GM21529 (cell line): ENCODE measurements at regions not wholly inside any gene's neighbourhood (a gene's known extent, or its start where the extent isn't known, plus 50 kb on each side); places are given as distances from the start of the nearest gene placed in this dataset.
A peak's percentile ranks its signal among the peaks of the same experiment; 100 is the strongest.
"Not testable (repeated sequence)": the region's sequence is repeated elsewhere in the genome, so short reads cannot be mapped to it uniquely, and the experiment has no call there.

Experiments
- ATAC-seq: cut with Tn5 transposase; IDR thresholded peaks from one replicate; pipeline ENCODE4 v1.9.1; 2021; ENCODE audit not compliant: unreplicated experiment

DNA sequence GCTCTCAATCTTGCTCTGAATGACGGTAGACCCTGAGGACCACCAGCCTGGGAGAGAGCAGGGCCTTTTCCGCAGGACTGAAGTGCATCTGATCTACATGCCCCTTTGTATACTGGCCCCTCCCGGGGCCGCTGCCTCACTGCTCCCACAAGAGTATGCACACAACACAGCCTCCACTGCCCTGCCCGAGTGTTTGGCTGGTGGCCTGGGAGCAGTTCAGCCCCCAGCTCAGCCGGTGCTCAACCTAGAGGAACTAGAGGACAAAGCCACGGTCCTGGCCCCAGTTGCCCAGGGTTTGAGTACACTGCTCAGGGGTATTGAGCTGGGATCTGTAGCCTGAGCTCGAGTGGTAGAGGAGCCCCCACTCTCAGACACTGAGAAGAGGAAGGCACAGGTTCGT lies 118.9 kb upstream of the CAB39 start:
- ATAC-seq: no peak

DNA sequence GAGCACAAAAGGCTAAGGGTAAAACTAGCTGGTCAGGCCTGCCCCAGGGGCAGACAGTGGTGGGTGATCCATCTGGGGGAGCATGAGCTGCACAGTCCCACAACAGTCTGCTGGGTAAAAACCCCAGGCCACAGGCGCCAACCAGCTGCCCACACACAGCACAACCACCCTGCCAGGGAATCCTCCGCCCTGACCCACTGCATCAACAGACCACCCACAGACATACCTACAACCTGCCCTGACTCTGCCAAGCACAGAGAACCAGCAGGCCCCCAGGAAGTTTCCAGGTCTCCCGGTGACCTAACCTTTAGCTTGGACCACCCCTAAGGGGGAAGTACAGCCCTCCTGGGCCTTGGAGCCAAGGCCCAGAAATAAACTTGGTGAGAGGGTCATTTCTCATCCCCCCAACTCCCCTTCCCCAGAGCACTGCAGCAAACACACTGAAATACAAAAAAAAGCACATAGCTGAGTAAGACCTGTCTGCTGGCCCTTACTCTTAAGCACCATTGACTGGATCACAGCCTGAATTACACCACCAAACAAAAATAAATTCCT lies 118.3 kb upstream of the CAB39 start:
- no peak for ATAC-seq

DNA sequence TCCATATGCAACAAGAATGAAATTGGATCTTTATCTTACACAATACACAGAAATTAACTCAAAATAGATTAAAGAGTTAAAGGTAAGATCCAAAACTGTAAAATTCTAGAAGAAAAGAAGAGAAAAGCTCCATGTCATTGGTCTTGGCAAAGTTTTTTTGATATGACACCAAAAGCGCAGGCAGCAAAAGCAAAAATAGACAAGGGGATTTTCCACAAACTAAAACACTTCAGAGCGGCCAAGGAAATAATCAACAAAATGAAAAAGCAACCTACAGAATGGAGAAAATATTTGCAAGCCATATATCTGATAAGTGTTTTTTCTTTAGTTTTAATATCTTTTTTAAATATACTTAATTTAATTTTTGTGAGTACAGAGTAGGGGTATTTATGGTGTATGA lies 112.8 kb upstream of the CAB39 start:
- ATAC-seq: no peak

DNA sequence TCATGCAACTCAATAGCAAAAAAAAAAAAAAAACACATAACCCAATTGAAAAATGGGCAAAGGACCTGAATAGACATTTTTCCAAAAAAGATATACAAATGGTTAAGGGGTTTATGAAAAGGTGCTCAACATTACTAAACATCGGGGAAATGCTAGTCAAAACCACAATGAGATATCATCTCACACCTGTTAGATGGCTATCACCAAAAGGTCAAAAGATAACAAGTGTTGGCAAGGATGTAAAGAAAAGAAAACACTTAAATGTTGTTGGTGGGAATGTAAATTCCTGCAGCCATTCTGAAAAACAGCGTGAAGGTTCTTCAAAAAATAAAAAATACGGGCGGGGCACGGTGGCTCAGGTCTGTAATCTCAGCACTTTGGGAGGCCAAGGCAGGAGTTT lies 112.4 kb upstream of the CAB39 start:
- no peak for ATAC-seq

DNA sequence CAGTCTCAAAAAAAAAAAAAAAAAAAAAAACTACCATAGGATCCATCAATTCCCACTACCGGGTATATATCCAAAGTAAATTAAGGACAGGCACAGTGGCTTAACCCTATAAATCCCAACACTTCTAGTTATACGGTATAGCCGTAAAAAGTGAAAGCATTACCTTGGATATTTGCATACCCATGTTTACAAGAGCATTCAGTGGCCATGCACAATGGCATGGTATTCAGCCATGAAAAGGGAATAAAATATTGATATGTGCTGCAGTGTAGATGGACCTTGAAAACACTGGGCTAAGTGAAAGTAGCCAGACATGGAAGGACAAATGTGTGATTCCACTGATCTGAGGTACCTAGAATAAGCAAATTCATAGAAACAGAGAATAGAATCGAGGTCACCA lies 111.8 kb upstream of the CAB39 start:
- no peak for ATAC-seq

DNA sequence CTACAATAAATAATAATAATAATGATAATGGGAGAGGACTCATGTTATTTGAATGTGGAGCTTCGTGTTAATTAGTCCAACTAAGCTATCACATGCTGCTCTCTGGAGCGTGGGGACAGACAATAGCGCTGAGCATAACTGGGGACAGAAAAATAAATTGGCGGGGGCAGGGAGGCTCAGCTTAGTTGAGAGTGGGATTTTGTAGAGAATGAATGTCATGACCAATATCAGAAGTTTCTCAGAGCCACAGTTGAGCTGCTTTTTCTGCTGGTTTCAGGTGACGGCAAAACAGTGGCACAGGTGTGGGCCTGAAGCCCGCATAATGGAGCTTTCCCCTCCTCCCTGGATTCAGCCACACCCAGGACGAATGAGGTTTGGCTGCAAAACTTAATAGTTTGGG lies 111.1 kb upstream of the CAB39 start:
- ATAC-seq: peak; percentile 54

DNA sequence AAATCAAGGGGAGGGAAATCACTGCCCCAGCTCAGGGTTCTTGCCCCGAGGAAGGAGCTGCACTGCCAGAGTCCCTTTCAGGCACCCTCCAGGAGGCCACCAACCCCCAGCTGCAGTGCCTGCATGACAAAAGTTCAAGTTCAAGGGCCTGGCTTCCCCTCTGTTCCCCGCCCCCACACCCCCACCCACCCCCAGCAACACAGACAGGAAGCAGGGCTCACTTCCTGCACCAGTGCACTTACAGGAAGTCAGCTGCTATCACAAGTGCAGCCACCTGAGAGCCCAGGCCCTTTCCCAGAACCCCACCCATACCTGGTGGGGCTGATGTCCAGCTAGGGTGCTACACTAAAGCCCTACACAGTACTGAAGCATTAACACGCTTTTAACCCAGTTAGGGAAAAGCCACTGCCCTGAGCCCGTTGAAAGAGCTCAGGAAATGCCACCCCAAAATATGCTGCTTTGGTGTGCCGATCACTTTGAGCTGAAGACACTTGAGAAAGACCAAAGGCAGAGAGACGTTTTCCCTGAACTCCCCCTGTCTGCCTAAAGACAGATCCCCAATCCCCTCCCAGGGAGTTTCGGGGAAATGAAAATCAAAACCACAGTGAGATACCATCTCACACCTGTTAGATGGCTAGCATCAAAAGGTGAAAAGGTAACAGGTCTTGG lies 109.9 kb upstream of the CAB39 start:
- peak; percentile 60 for ATAC-seq

DNA sequence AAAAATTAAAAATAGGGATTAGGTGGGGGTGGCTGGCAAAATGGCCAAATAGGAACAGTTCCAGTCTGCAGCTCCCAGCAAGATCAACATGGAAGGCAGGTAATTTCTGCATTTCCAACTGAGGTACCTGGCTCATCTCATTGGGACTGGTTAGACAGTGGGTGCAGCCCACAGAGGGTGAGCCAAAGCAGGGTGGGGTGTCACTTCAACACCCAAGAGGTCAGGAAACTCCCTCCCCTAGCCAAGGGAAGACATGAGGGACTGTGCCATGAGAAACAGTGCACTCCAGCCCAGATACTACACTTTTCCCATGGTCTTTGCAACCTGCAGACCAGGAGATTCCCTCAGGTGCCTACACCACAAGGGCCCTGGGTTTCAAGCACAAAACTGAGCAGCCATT lies 109.3 kb upstream of the CAB39 start:
- ATAC-seq: not testable (repeated sequence)

DNA sequence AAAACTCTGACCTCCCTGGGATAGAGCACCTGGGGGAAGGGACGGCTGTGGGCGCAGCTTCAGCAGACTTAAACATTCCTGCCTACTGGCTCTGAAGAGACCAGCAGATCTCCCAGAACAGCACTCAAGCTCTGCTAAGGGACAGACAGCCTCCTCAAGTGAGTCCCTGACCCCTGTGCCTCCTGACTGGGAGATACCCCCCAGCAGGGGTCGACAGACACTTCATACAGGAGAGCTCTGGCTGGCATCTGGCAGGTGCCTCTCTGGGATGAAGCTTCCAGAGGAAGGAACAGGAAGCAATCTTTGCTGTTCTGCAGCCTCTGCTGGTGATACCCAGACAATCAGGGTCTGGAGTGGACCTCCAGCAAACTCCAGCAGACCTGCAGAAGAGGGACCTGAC lies 108.5 kb upstream of the CAB39 start:
- not testable (repeated sequence) for ATAC-seq

DNA sequence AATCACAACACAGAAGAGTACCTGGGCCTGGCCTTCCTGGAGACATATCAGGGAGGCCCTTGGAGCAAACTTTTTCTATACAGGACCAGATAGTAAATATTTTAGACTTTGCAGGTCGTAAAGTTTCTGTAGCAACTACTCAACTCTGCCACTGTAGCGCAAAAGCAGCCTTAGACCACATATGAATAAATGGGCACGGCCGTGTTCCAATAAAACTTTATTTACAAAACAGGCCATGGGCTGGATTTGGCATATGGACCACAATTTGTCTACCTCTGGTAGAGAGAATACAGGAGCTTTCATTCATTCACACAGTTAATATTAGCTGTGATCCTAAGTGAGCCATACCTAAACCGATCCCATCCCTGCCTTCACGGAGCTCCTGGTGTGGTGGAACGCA lies 98.6 kb upstream of the CAB39 start:
- no peak for ATAC-seq

DNA sequence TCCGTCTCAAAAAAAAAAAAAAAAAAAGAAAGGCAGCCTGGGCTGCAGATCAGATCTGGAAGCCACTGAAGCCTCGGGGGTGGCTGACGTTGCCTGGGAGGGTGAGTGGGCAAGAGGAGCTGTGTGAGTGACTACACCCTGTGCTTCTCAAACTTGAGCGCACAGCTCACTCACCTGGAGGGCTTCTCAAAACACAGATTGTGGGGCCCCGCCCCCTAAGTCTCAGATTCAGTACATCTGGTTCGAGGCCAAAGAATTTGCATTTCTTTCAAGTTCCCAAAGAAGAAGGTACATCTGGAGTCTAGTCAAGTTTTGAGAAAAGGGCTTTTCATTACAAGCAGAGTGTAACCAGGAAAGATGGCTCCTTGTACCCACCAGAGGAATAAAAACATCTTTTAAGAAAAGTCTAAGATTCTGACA lies 97.7 kb upstream of the CAB39 start:
- peak; percentile 89 for ATAC-seq

DNA sequence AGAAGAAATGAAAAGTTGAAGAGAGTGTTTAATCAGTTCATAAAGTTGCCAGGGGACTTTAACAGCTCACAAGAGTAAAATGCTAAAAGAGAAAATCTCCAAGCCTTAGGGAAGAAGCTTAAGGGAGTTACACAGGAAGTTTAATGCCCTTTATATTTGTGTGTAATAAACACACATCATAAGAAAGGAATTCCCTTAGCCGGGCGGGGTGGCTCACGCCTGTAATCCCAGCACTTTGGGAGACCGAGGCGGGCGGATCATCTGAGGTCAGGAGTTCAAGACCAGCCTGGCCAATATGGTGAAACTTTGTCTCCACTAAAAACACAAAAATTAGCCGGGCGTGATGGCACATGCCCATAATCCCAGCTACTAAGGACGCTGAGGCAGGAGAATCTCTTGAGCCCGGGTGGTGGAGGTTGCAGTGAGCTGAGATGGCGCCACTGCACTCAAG lies 95.4 kb upstream of the CAB39 start:
- ATAC-seq: not testable (repeated sequence)

DNA sequence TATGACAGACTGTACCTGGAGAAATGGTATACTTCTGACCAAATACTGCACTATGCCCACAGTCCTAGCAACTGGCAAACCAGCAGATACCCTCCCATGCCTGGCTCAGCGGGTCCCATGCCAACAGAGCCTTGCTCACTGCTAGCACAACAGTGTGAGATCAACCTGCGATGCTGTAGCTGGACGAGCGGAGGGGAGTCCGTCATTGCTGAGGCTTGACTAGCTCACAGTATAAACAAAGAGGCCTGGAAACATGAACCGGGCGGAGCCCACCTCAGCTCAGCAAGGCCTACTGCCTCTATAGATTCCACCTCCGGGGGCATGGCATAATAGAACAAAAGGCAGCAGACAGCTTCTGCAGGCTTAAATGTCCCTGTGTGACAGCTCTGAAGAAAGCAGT lies 93.2 kb upstream of the CAB39 start:
- no peak for ATAC-seq

DNA sequence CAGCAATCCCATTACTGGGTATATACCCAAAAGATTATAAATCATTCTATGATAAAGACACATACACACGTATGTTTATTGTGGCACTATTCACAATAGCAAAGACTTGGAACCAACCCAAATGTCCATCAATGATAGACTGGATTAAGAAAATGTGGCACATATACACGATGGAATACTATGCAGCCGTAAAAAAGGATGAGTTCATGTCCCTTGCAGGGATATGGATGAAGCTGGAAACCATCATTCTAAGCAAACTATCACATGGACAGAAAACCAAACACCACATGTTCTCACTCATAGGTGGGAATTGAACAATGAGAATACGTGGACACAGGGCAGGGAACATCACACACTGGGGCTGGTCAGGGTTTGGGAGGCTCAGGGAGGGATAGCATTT lies 87.4 kb upstream of the CAB39 start:
- ATAC-seq: not testable (repeated sequence)

DNA sequence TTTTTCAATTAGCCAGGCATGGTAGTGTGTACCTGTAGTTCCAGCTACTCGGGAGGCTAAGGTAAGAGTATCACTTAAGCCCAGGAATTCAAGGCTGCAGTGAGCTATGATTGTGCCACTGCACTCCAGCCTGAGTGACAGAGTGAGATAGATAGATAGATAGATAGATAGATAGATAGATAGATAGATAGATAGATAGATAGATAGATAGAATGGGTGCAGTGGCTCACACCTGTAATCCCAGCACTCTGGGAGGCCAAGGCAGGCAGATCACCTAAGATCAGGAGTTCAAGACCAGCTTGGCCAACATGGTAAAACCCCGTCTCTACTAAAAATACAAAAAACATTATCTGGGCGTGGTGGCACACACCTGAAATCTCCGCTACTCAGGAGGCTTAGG lies 85.6 kb upstream of the CAB39 start:
- not testable (repeated sequence) for ATAC-seq

DNA sequence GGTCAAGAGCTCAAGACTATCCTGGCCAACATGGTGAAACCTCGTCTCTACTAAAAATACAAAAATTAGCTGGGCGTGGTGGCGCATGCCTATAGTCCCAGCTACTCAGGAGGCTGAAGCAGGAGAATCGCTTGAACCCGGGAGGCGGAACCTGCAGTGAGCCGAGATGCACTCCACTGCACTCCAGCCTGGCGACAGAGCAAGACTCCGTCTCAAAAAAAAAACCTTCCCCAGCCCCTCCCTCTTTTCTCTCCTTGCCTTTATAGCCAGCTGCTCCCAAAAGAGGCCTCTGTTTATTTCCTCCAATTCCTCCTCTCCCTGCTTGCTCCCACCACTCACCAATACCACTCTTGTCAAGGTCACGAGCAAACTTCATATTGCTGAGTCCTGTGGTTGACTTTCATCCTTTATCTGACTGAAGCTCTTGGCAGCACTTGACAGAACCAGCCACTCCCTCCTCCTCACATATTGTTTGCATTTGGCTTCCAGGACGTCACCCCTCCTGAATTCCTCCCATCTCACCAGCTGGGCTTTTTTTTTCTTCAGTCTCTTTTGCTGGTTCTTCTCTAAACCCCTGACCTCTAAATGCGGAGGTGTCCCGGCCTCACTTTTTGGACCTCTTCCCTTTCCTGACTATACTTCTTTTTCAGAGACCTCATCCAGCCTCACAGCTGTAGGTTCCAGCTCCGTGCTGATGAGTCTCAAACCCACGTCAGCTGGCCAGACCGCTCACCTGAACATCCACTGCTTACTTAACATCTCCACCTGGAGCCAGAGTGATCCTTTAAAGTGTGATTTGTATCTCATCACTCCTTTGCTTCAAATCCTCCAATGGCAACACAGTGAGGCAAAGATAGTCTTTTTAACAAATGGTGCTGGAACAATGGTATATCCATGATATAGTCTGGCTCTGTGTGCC lies 84.6 kb upstream of the CAB39 start:
- no peak for ATAC-seq

DNA sequence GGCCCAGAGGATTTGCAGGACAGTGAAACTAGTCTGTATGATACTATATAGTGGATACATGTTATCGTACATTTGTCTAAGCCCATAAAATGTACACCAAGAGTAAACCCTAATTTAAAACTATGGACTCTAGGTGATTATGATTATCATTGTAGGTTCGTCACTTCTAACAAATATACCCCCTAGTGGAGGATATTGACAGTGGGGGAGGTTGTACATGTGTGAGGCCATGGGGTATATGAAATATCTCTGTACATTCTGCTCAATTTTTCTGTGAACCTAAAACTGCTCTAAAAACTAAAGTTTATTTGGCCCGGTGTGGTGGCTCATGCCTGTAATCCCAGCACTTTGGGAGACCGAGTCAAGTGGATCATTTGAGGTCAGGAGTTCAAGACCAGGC lies 81.2 kb upstream of the CAB39 start:
- ATAC-seq: no peak

DNA sequence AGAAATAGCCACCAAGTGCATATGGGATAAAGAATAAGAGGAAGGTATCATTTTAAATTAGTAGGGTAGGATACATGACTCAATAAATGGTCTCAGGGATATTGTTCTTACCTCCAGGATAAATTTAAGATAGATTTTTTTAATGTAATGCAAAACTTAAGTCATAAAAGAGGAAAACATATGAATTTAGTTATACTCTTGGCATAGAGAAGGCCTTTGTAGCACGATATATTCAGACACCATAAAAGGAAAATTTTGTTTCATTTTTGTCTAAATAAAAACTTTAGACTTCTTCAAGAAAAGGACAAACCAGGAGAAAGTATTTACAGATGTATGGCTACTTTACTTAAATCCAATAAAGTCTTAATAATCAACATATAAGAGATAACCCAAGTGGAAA lies 78.5 kb upstream of the CAB39 start:
- ATAC-seq: no peak

DNA sequence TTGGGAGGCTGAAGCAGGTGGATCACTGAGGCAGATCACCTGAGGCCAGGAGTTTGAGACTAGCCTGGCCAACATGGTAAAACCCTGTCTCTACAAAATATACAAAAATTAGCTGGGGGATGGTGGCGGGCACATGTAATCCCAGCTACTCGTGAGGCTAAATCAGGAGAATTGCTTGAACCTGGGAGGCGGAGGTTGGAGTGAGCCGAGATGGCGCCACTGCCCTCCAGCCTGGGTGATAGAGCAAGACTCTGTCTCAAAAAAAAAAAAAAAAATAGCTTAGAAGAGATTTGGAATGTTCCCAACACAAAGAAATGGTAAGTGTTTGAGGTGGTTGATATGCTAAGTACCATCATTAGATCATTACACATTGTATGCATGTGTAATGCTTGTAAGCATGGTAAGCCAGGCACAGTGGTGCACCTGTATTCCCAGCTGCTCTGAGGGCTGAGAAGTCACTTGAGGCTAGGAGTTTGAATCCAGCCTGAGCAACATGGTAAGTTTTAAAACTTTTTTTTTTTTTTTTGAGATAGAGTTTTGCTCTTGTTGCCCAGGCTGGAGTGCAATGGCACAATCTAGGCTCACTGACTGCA lies 77.8 kb upstream of the CAB39 start:
- ATAC-seq: not testable (repeated sequence)

DNA sequence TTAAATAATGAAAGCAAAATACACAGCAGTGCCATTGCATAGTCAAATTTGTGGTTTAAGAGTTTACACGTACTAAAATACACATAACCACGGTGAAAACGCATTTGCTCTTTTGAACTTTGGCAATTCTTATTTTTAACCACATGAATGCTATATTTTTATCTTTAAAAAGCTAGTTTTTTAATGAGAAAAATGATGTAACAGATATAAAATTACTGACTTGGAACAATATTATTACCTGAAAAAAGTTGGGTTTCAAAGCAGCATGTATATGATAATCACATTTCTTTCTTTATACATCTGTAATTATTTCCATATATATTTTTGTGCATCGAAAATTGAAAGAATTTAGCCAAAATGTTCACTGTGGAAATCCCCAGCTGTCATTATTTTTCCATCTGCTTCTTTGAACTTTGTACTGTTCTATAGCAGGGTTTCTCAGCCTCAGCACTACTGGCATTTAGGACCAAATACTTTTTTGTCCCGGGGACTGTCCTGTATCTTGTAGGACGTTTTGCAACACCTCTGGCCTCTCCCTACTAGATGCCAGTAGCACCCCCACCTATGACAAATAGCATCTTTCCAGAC lies 75.9 kb upstream of the CAB39 start:
- ATAC-seq: no peak

DNA sequence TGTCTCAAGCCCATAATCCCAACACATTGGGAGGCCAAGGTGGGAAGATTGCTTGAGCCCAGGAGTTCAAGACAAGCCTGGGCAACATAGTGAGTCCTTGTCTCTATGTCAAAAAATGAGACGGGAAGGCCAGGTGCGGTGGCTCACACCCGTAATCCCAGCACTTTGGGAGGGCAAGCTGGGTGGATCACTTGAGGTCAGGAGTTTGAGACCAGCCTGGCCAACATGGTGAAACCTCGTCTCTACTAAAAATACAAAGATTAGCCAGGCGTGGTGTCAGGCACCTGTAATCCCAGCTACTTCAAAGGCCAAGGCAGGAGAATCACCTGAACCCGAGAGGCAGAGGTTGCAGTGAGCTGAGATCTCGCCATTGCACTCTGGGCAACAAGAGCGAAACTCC lies 75.2 kb upstream of the CAB39 start:
- ATAC-seq: not testable (repeated sequence)
